Left lung (tissue), 4 donors: ENCODE measurements at regions not wholly inside any gene's neighbourhood (a gene's known extent, or its start where the extent isn't known, plus 50 kb on each side); places are given as distances from the start of the nearest gene placed in this dataset.

Experiments used
- ATAC-seq: fragments of 200-7000 bp; cut with Tn5 transposase; one replicate; pipeline ENCODE4 v1.9.1; 2020; ENCODE audit warnings: moderate library complexity
- DNase-seq, 4 donors: peaks; one replicate each; pipeline ENCODE4 v3.0.0-alpha.2; 2013 to 2020
- H3K27ac ChIP-seq, 2 donors: fragments of 200-600 bp; sonication (generic) in 1 of 2; one replicate each; pipeline versions ENCODE4 v1.5.0 to v1.8.0; 2020 to 2021
- H3K27me3 ChIP-seq, 2 donors: fragments of 200-600 bp; sonication (generic) in 1 of 2; one replicate each; pipeline versions ENCODE4 v1.5.0 to v1.8.0; 2020 to 2021
- H3K36me3 ChIP-seq, 2 donors: fragments of 200-600 bp; sonication (generic) in 1 of 2; one replicate each; pipeline versions ENCODE4 v1.5.0 to v1.8.0; 2020 to 2021
- H3K4me1 ChIP-seq, 2 donors: fragments of 200-600 bp; one replicate each; pipeline ENCODE4 v1.8.0; 2021
- H3K4me3 ChIP-seq, 2 donors: fragments of 200-600 bp; sonication (generic) in 1 of 2; one replicate each; pipeline versions ENCODE4 v1.5.0 to v1.8.0; 2020 to 2021; ENCODE audit warnings: mild to moderate bottlenecking in 1 of 2
- H3K9me3 ChIP-seq, 2 donors: fragments of 200-600 bp; sonication (generic) in 1 of 2; one replicate each; pipeline versions ENCODE4 v1.5.0 to v1.8.0; 2020 to 2021
- CTCF ChIP-seq, 2 donors: fragments of 200-600 bp; sonication (generic) in 1 of 2; IDR thresholded peaks; one replicate each; pipeline versions ENCODE4 v1.5.0 to v1.8.0; 2021; ENCODE audit warnings: antibody characterized with exemption in 2 of 2
- intact Hi-C, 2 donors: fragments of 100-400 bp; cut with DNase I; formaldehyde crosslinking; loops; one replicate each; pipeline versions ENCODE4 v1.11.2 to v1.14.2; 2022
- donor health status: DM: no; HTN: yes; CAD: no.
- donor health status: DM: no; HTN: no; CAD: no.

- no peak for TF ChIP-seq CTCF (IDR thresholded peaks at IDR 0.05)
- Histone ChIP-seq H3K4me1 (no peaks in the 10 kb centered on the region), H3K36me3 (no peaks in the 10 kb centered on the region), H3K9me3 (peaks cover 0 to 23% of the 10 kb centered on the region in 2 donors), H3K27me3 (no peaks in the 10 kb centered on the region), H3K4me3 (no peak overlapping the region), H3K27ac (no peak overlapping the region)
- no peak for ATAC-seq
- intact Hi-C loops: no loop called here
- DNase-seq: no peak
Measured at GRCh38 chr3:109559389-109559788, 222.0 kb upstream of the DPPA4 start.

- ATAC-seq (no peak), DNase-seq (no peak)
- peaks cover 0 to 19% of the 10 kb centered on the region in 2 donors for H3K9me3 ChIP-seq
- TF ChIP-seq CTCF (IDR thresholded peaks at IDR 0.05): no peak
- no peaks in the 10 kb centered on the region for H3K36me3 ChIP-seq
- intact Hi-C loops: no loop called here
- H3K4me3 ChIP-seq: no peak overlapping the region
- no peak overlapping the region for H3K27ac ChIP-seq
- no peaks in the 10 kb centered on the region for H3K27me3 ChIP-seq
- no peaks in the 10 kb centered on the region for H3K4me1 ChIP-seq
Measured at GRCh38 chr3:109563149-109563548, 225.8 kb upstream of the DPPA4 start.

GRCh38 chr3:109569135-109569846 lies 231.9 kb upstream of the DPPA4 start:
- H3K27me3 ChIP-seq: no peaks in the 10 kb centered on the region
- H3K4me1 ChIP-seq: no peaks in the 10 kb centered on the region
- ATAC-seq (no peak), DNase-seq (no peak)
- H3K4me3 ChIP-seq: no peak overlapping the region
- TF ChIP-seq CTCF (IDR thresholded peaks at IDR 0.05): no peak
- intact Hi-C loops: no loop called here
- no peaks in the 10 kb centered on the region for H3K9me3 ChIP-seq
- H3K27ac ChIP-seq: no peak overlapping the region
- no peaks in the 10 kb centered on the region for H3K36me3 ChIP-seq

DNA sequence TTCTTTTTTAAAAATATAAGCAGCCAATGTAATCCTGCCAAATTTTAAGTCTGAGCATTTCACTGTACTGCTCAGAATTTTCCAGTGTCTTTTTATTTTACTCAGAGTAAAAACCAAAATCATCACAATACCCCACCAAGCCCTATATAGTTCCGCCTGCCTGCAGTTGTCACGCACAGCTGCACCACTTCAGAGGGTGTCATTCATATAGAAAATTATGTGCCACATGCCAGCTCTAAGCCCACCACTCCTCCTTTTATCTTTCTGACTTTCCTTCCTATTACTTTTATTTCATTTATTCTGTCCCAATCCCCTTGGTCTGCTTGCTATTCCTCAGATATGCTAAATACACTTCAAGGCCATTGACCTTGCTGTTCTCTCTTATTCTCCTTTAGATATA lies 233.1 kb upstream of the DPPA4 start:
- no peak for ATAC-seq
- H3K27me3 ChIP-seq: no peaks in the 10 kb centered on the region
- intact Hi-C loops: no loop called here

DNA sequence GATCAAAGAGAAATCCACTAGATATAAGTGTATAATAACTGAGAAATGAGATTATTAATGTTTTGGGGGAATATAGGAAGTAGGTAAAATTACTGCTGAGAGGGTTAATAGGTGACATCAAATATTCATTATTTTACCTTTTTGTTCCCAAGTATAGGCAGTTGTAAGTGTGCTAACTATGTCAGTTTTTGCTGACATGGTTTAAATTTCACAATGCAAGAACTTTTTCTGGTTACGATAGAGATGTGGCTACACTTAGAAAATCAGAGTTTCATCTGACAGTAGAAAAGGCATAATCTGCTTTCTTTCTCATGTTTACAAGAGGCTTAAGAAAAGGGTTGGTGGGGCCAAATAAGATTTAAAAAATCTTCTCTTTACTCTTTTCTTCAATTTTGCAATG lies 235.0 kb upstream of the DPPA4 start:
- ATAC-seq (no peak), DNase-seq (no peak)
- Histone ChIP-seq H3K4me3 (no peak overlapping the region), H3K36me3 (no peaks in the 10 kb centered on the region), H3K4me1 (no peaks in the 10 kb centered on the region), H3K27ac (no peak overlapping the region), H3K27me3 (no peaks in the 10 kb centered on the region), H3K9me3 (no peaks in the 10 kb centered on the region)
- TF ChIP-seq CTCF (IDR thresholded peaks at IDR 0.05): no peak
- intact Hi-C loops: no loop called here

More for the DNA sequence above, 233.1 kb upstream of the DPPA4 start:
- no peaks in the 10 kb centered on the region for H3K36me3 ChIP-seq
- no peaks in the 10 kb centered on the region for H3K4me1 ChIP-seq
- TF ChIP-seq CTCF (IDR thresholded peaks at IDR 0.05): no peak
- DNase-seq: no peak
- no peaks in the 10 kb centered on the region for H3K9me3 ChIP-seq
- H3K4me3 ChIP-seq: no peak overlapping the region
- no peak overlapping the region for H3K27ac ChIP-seq
